SK-N-SH treated with all-trans-retinoic acid at 6 μM for 48 hours (cell line): ENCODE measurements at regions not wholly inside any gene's neighbourhood (a gene's known extent, or its start where the extent isn't known, plus 50 kb on each side); places are given as distances from the start of the nearest gene placed in this dataset.

Experiments
- ATAC-seq: fragments of 200-7000 bp; cut with Tn5 transposase; 3 replicates; pipeline ENCODE4 v1.9.1; 2020; ENCODE audit warnings: mild to moderate bottlenecking, moderate library complexity
- ARNTL ChIP-seq: fragments of 450-650 bp; formaldehyde crosslinking; IDR thresholded peaks from 2 replicates; pipeline ENCODE4 v1.5.0; 2020; ENCODE audit warnings: low read depth, mild to moderate bottlenecking, moderate library complexity, borderline replicate concordance
- BACH2 ChIP-seq: fragments of 250-450 bp; sonication (Bioruptor Pico); IDR thresholded peaks from 2 replicates; pipeline ENCODE4 v1.9.0; 2021; ENCODE audit warnings: mild to moderate bottlenecking, borderline replicate concordance
- CSDC2 ChIP-seq: fragments of 250-450 bp; sonication (Bioruptor Pico); IDR thresholded peaks from 2 replicates; pipeline ENCODE4 v1.5.0; 2020; ENCODE audit warnings: mild to moderate bottlenecking, moderate library complexity
- ESRRG ChIP-seq: fragments of 250-450 bp; sonication (Bioruptor Pico); IDR thresholded peaks from 2 replicates; pipeline ENCODE4 v1.6.1; 2021; ENCODE audit warnings: mild to moderate bottlenecking
- GLIS3 ChIP-seq: fragments of 250-450 bp; sonication (Bioruptor Pico); IDR thresholded peaks from 2 replicates; pipeline ENCODE4 v1.5.0; 2020; ENCODE audit warnings: mild to moderate bottlenecking, moderate library complexity
- ISL1 ChIP-seq: fragments of 250-450 bp; sonication (Bioruptor Pico); IDR thresholded peaks from 2 replicates; pipeline ENCODE4 v2.1.2; 2022; ENCODE audit warnings: mild to moderate bottlenecking, moderate library complexity
- OSR1 ChIP-seq: fragments of 250-450 bp; sonication (Bioruptor Pico); IDR thresholded peaks from 2 replicates; pipeline ENCODE4 v1.8.0; 2022; ENCODE audit warnings: moderate library complexity, mild to moderate bottlenecking, inconsistent platforms
- PPARA ChIP-seq: fragments of 250-450 bp; sonication (Bioruptor Pico); IDR thresholded peaks from 2 replicates; pipeline ENCODE4 v1.5.0; 2020; ENCODE audit warnings: mild to moderate bottlenecking, borderline replicate concordance
- RARB ChIP-seq: fragments of 250-450 bp; sonication (Bioruptor Pico); IDR thresholded peaks from 2 replicates; pipeline ENCODE4 v1.8.0; 2021; ENCODE audit warnings: mild to moderate bottlenecking, moderate library complexity
- SNAI2 ChIP-seq: fragments of 250-450 bp; sonication (Bioruptor Pico); IDR thresholded peaks from 2 replicates; pipeline ENCODE4 v1.5.0; 2020; ENCODE audit warnings: mild to moderate bottlenecking, moderate library complexity
- TCF4 ChIP-seq: fragments of 250-450 bp; sonication (Bioruptor Pico); IDR thresholded peaks from 2 replicates; pipeline ENCODE4 v1.8.0; 2021; ENCODE audit warnings: mild to moderate bottlenecking, moderate library complexity, borderline replicate concordance
- TOX ChIP-seq: fragments of 250-450 bp; sonication (Bioruptor Pico); IDR thresholded peaks from 2 replicates; pipeline ENCODE4 v1.8.0; 2021; ENCODE audit warnings: mild to moderate bottlenecking, moderate library complexity, borderline replicate concordance
- ZC3H10 ChIP-seq: fragments of 250-450 bp; sonication (Bioruptor Pico); IDR thresholded peaks from 2 replicates; pipeline ENCODE4 v1.5.1; 2021; ENCODE audit warnings: mild to moderate bottlenecking, moderate library complexity
- ZFP3 ChIP-seq: fragments of 250-450 bp; sonication (Bioruptor Pico); IDR thresholded peaks from 2 replicates; pipeline ENCODE4 v1.5.0; 2020; ENCODE audit warnings: mild to moderate bottlenecking, moderate library complexity
- ZNF565 ChIP-seq: fragments of 450-650 bp; formaldehyde crosslinking; conservative IDR thresholded peaks from 2 replicates; pipeline ENCODE4 v1.5.0; 2020; ENCODE audit warnings: low read depth, mild to moderate bottlenecking, moderate library complexity
- ZNF70 ChIP-seq: fragments of 450-650 bp; formaldehyde crosslinking; IDR thresholded peaks from 2 replicates; pipeline ENCODE4 v1.5.0; 2020; ENCODE audit warnings: mild to moderate bottlenecking, moderate library complexity
- ZNF8 ChIP-seq: fragments of 450-650 bp; formaldehyde crosslinking; IDR thresholded peaks from 2 replicates; pipeline ENCODE4 v1.5.0; 2020; ENCODE audit warnings: mild to moderate bottlenecking, moderate library complexity
- TF ChIP-seq, protein P1 (sequence below): fragments of 250-450 bp; sonication (Bioruptor Pico); IDR thresholded peaks from 2 replicates; pipeline ENCODE4 v1.5.0; 2020; ENCODE audit warnings: mild to moderate bottlenecking, moderate library complexity
- TF ChIP-seq, protein P2 (sequence below): fragments of 250-450 bp; sonication (Bioruptor Pico); IDR thresholded peaks from 2 replicates; pipeline ENCODE4 v1.8.0; 2020; ENCODE audit warnings: mild to moderate bottlenecking, moderate library complexity, borderline replicate concordance
- TF ChIP-seq, protein P3 (sequence below): fragments of 250-450 bp; sonication (Bioruptor Pico); IDR thresholded peaks from 2 replicates; pipeline ENCODE4 v1.5.1; 2021; ENCODE audit warnings: mild to moderate bottlenecking, moderate library complexity
- TF ChIP-seq, protein P4 (sequence below): fragments of 250-450 bp; sonication (Bioruptor Pico); IDR thresholded peaks from 2 replicates; pipeline ENCODE4 v1.8.0; 2021; ENCODE audit warnings: low read depth, mild to moderate bottlenecking, moderate library complexity, borderline replicate concordance
- TF ChIP-seq, protein P5 (sequence below): fragments of 250-450 bp; sonication (Bioruptor Pico); IDR thresholded peaks from 2 replicates; pipeline ENCODE4 v1.5.1; 2020; ENCODE audit warnings: low read depth, mild to moderate bottlenecking, moderate library complexity

DNA sequence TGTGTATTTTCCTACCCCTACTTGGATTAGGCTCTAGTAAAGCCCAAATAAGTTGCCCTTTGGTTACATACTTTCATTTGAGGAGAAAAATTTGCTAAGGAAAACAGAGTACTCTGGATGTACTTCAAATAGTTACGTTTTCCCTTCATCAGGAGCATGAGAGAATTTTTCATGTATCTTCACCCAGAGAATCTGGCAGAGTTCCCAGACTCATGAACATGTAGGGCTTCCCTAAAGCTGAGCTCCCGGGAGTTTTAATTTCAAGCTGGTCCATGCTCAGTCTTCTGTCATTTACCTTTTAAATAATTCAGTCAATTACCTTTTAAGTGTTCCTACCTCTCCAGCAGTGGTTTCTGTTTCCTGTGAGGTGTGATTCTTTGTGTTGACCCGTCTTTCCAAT is 367.5 kb upstream of the GRID2 start:
- TF ChIP-seq, protein P1, sequence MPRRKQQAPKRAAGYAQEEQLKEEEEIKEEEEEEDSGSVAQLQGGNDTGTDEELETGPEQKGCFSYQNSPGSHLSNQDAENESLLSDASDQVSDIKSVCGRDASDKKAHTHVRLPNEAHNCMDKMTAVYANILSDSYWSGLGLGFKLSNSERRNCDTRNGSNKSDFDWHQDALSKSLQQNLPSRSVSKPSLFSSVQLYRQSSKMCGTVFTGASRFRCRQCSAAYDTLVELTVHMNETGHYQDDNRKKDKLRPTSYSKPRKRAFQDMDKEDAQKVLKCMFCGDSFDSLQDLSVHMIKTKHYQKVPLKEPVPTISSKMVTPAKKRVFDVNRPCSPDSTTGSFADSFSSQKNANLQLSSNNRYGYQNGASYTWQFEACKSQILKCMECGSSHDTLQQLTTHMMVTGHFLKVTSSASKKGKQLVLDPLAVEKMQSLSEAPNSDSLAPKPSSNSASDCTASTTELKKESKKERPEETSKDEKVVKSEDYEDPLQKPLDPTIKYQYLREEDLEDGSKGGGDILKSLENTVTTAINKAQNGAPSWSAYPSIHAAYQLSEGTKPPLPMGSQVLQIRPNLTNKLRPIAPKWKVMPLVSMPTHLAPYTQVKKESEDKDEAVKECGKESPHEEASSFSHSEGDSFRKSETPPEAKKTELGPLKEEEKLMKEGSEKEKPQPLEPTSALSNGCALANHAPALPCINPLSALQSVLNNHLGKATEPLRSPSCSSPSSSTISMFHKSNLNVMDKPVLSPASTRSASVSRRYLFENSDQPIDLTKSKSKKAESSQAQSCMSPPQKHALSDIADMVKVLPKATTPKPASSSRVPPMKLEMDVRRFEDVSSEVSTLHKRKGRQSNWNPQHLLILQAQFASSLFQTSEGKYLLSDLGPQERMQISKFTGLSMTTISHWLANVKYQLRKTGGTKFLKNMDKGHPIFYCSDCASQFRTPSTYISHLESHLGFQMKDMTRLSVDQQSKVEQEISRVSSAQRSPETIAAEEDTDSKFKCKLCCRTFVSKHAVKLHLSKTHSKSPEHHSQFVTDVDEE (CRISPR knock-in tag): no peak
- TF ChIP-seq ZNF70 (CRISPR knock-in tag): no peak
- TF ChIP-seq, all 23 proteins: peak for 0
- ATAC-seq: no peak

DNA sequence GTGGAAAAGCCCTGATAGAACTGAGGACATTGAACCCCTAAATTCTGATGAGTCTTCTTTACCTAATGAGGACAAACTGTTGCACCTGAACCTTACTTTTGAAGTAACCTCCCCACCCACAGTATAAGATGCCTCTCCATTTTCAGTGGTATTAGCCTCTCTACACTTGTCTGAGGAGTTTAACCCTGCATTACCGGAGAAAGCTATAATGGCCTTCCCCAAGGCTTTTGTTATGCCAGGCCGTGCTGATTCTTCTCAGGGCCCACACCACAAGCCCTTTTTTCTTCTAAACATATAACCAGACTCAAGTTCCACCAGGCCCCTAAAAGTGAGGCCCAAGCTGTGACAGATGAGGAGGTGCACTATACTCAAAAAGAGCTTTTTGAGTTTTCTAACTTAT is 345.8 kb upstream of the GRID2 start:
- TF ChIP-seq CSDC2: no peak
- TF ChIP-seq, protein P2, sequence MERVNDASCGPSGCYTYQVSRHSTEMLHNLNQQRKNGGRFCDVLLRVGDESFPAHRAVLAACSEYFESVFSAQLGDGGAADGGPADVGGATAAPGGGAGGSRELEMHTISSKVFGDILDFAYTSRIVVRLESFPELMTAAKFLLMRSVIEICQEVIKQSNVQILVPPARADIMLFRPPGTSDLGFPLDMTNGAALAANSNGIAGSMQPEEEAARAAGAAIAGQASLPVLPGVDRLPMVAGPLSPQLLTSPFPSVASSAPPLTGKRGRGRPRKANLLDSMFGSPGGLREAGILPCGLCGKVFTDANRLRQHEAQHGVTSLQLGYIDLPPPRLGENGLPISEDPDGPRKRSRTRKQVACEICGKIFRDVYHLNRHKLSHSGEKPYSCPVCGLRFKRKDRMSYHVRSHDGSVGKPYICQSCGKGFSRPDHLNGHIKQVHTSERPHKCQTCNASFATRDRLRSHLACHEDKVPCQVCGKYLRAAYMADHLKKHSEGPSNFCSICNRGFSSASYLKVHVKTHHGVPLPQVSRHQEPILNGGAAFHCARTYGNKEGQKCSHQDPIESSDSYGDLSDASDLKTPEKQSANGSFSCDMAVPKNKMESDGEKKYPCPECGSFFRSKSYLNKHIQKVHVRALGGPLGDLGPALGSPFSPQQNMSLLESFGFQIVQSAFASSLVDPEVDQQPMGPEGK: no peak
- no peak for TF ChIP-seq RARB (CRISPR knock-in tag)
- TF ChIP-seq TOX: no peak
- TF ChIP-seq ARNTL (CRISPR knock-in tag): no peak
- TF ChIP-seq ZNF8: no peak
- TF ChIP-seq ZFP3: no peak
- TF ChIP-seq ZC3H10 (CRISPR knock-in tag): no peak
- TF ChIP-seq, protein P3, sequence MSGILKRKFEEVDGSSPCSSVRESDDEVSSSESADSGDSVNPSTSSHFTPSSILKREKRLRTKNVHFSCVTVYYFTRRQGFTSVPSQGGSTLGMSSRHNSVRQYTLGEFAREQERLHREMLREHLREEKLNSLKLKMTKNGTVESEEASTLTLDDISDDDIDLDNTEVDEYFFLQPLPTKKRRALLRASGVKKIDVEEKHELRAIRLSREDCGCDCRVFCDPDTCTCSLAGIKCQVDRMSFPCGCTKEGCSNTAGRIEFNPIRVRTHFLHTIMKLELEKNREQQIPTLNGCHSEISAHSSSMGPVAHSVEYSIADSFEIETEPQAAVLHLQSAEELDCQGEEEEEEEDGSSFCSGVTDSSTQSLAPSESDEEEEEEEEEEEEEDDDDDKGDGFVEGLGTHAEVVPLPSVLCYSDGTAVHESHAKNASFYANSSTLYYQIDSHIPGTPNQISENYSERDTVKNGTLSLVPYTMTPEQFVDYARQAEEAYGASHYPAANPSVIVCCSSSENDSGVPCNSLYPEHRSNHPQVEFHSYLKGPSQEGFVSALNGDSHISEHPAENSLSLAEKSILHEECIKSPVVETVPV: no peak
- no peak for TF ChIP-seq ZNF565 (CRISPR knock-in tag)
- TF ChIP-seq, protein P1 (CRISPR knock-in tag): no peak
- TF ChIP-seq ESRRG (CRISPR knock-in tag): no peak
- TF ChIP-seq ISL1 (CRISPR knock-in tag): no peak
- TF ChIP-seq OSR1: no peak
- no peak for TF ChIP-seq TCF4
- TF ChIP-seq ZNF70 (CRISPR knock-in tag): no peak
- no peak for TF ChIP-seq GLIS3 (CRISPR knock-in tag)
- ATAC-seq: no peak

DNA sequence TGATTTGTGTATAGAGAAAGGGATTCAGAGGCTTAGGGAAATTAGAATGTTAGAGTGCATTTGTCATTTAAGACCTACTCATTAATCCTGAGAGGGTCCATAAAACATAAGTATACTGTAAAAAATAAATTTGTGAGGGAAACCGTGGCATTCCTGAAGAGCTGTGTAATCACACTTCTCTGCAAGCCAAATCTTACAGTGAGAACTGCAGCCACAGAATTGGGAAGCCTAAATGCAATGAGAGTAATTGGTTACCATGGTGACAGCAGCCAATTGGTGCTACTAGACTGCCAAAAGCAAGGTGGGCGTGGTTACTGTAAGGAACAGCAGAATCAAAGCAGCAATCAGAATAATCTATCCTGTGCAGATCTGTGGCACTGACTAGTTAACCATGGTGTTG is 345.2 kb upstream of the GRID2 start:
- no peak for ATAC-seq
- no peak for TF ChIP-seq RARB (CRISPR knock-in tag)
- TF ChIP-seq TCF4: no peak
- TF ChIP-seq, protein P4, sequence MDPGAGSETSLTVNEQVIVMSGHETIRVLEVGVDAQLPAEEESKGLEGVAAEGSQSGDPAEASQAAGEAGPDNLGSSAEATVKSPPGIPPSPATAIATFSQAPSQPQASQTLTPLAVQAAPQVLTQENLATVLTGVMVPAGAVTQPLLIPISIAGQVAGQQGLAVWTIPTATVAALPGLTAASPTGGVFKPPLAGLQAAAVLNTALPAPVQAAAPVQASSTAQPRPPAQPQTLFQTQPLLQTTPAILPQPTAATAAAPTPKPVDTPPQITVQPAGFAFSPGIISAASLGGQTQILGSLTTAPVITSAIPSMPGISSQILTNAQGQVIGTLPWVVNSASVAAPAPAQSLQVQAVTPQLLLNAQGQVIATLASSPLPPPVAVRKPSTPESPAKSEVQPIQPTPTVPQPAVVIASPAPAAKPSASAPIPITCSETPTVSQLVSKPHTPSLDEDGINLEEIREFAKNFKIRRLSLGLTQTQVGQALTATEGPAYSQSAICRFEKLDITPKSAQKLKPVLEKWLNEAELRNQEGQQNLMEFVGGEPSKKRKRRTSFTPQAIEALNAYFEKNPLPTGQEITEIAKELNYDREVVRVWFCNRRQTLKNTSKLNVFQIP: no peak
- TF ChIP-seq ZFP3: no peak

DNA sequence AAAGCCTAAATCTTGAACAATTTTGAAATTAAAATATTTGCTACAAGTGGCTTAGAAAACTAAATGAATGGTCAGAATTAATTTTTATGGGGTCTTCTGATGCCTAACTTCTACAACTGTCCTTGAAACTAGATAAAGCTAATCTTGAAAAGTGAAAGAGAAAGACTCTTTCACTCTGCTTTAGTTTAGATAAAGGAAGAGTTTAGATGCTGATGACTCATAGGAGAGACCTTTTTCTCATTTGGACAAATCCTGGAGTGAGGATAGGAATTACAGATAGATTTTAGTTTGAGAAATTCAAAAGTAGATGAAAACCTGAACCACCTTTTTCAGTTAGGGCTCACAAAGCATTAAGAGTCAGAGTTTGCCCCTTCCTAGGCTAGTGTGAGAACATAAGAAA is 342.3 kb upstream of the GRID2 start:
- TF ChIP-seq SNAI2 (CRISPR knock-in tag) (no peak), CSDC2 (no peak), ZNF565 (CRISPR knock-in tag) (no peak), GLIS3 (CRISPR knock-in tag) (no peak), BACH2 (CRISPR knock-in tag) (no peak), ZNF70 (CRISPR knock-in tag) (no peak), ARNTL (CRISPR knock-in tag) (no peak), PPARA (CRISPR knock-in tag) (no peak), ZFP3 (no peak)
- TF ChIP-seq, protein P5, sequence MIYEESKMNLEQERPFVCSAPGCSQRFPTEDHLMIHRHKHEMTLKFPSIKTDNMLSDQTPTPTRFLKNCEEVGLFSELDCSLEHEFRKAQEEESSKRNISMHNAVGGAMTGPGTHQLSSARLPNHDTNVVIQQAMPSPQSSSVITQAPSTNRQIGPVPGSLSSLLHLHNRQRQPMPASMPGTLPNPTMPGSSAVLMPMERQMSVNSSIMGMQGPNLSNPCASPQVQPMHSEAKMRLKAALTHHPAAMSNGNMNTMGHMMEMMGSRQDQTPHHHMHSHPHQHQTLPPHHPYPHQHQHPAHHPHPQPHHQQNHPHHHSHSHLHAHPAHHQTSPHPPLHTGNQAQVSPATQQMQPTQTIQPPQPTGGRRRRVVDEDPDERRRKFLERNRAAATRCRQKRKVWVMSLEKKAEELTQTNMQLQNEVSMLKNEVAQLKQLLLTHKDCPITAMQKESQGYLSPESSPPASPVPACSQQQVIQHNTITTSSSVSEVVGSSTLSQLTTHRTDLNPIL: no peak
- TF ChIP-seq, protein P4: no peak
- TF ChIP-seq, protein P3: no peak
- peak; percentile 45; the same call in 2 of the 3 replicates for ATAC-seq
